K562 (cell line): ENCODE measurements at regions not wholly inside any gene's neighbourhood (a gene's known extent, or its start where the extent isn't known, plus 50 kb on each side); places are given as distances from the start of the nearest gene placed in this dataset.

ENCODE experiments used
- ATAC-seq: fragments of 200-7000 bp; cut with Tn5 transposase; 3 replicates; pipeline ENCODE4 v1.9.1; 2020; ENCODE audit warnings: moderate library complexity
- BruUV-seq: library from RNA; stranded (reverse); fragments of 400-500 nt; replicated peaks from 2 replicates; lab custom pipeline; 2021; lab: Mats Ljungman, UMichigan
- CTCF ChIA-PET: fragments of 300-600 bp; formaldehyde crosslinking; extraction: SDS; loops from one replicate; lab custom pipeline; 2021; ENCODE audit warnings: low intra/inter-chr PET ratio; lab: Yijun Ruan, JAX
- POLR2A ChIA-PET: fragments of 300-600, 350-650 bp; sonication (Branson Sonifier 250); formaldehyde crosslinking; extraction: SDS; loops from one replicate; lab custom pipeline; 2021; ENCODE audit warnings: antibody characterized with exemption, inconsistent platforms; lab: Yijun Ruan, JAX
- DNase-seq, 4 experiments: peaks; one replicate each; pipeline versions ENCODE4 v3.0.0 to v3.0.0-alpha.2; 2011 to 2018; ENCODE audit warnings: low spot score in 3 of 4, mixed read lengths in 3 of 4; ENCODE audit errors: extremely low read depth in 1 of 4
- FAIRE-seq: peaks from 2 replicates; lab custom pipeline; 2011; peaks lifted over from hg19 to GRCh38; lab: Jason Lieb, UNC
- H2AFZ ChIP-seq: 2 replicates; pipeline ENCODE4 v1.6.0; 2011; ENCODE audit warnings: low read depth, low read length, control low read depth, inconsistent platforms
- H3K27ac ChIP-seq: fragments of 200-600 bp; 3 replicates; pipeline ENCODE4 v1.8.0; 2011; ENCODE audit warnings: low read depth, mild to moderate bottlenecking, control low read depth, inconsistent platforms, low read length, moderate library complexity, mixed read lengths; ENCODE audit errors: extremely low read depth
- H3K27me3 ChIP-seq, 2 experiments: fragments of 300-600 bp in 1 of 2; 2 replicates in 1 of 2; 3 replicates in 1 of 2; pipeline versions ENCODE4 v1.6.0 to v1.8.0; 2011; ENCODE audit warnings: inconsistent platforms in 2 of 2, low read length in 2 of 2, mild to moderate bottlenecking in 1 of 2, mixed read lengths in 1 of 2, moderate library complexity in 1 of 2; ENCODE audit not compliant: control insufficient read depth in 2 of 2, insufficient read depth in 2 of 2
- H3K36me3 ChIP-seq: fragments of 300-600 bp; 3 replicates; pipeline ENCODE4 v1.8.0; 2011; ENCODE audit warnings: mild to moderate bottlenecking, low read length, inconsistent platforms; ENCODE audit not compliant: control insufficient read depth, insufficient read depth
- H3K4me1 ChIP-seq, 2 experiments: fragments of 200-600 bp in 1 of 2; replicated peaks in 1 of 2; 2 replicates in 1 of 2; 3 replicates in 1 of 2; pipeline versions ENCODE4 v1.5.1 to v1.8.0; 2011; ENCODE audit warnings: inconsistent platforms in 2 of 2, low read length in 2 of 2, mild to moderate bottlenecking in 1 of 2, mixed read lengths in 1 of 2, moderate library complexity in 1 of 2; ENCODE audit not compliant: control insufficient read depth in 2 of 2, insufficient read depth in 2 of 2
- H3K4me2 ChIP-seq: 2 replicates; pipeline ENCODE4 v1.6.1; 2011; ENCODE audit warnings: low read length, control low read depth, inconsistent platforms, mixed read lengths; ENCODE audit not compliant: insufficient read depth
- H3K4me3 ChIP-seq: fragments of 200-600 bp; sonication (generic), shearing (Covaris generic); 2 replicates; pipeline ENCODE4 v1.5.1; 2016; ENCODE audit warnings: control low read depth, inconsistent platforms
- H3K79me2 ChIP-seq: fragments of 200-600 bp; 3 replicates; pipeline ENCODE4 v1.8.0; 2011; ENCODE audit warnings: low read length, inconsistent platforms; ENCODE audit not compliant: control insufficient read depth, insufficient read depth
- H3K9ac ChIP-seq, 2 experiments: 2 replicates each; pipeline versions ENCODE4 v1.6.0 to v1.6.1; 2011; ENCODE audit warnings: low read depth in 2 of 2, low read length in 2 of 2, control low read depth in 1 of 2, inconsistent platforms in 1 of 2, mild to moderate bottlenecking in 1 of 2, mixed read lengths in 1 of 2; ENCODE audit not compliant: insufficient read depth in 1 of 2
- H3K9me1 ChIP-seq: one replicate; pipeline ENCODE4 v1.6.0; 2011; ENCODE audit warnings: inconsistent platforms, mild to moderate bottlenecking, low read length, moderate library complexity; ENCODE audit not compliant: control insufficient read depth, insufficient read depth
- H3K9me3 ChIP-seq: replicated peaks from 2 replicates; pipeline ENCODE4 v1.5.1; 2011; ENCODE audit warnings: low read depth, low read length, inconsistent platforms; ENCODE audit not compliant: control insufficient read depth, insufficient read depth
- H4K20me1 ChIP-seq: replicated peaks from 2 replicates; pipeline ENCODE4 v1.6.1; 2011; ENCODE audit warnings: low read length, inconsistent platforms, mixed read lengths; ENCODE audit not compliant: control insufficient read depth, insufficient read depth
- DACH1 ChIP-seq: fragments of 450-650 bp; IDR thresholded peaks from 2 replicates; pipeline ENCODE4 v1.6.1; 2018; ENCODE audit not compliant: partially characterized antibody
- MYC ChIP-seq, 2 experiments: fragments of 250-450 bp in 1 of 2; sonication (Bioruptor Pico) in 1 of 2; IDR thresholded peaks; 2 replicates each; pipeline versions ENCODE4 v1.5.1 to v1.6.1; 2012 to 2021; ENCODE audit warnings: low read depth in 2 of 2, borderline replicate concordance in 1 of 2, improper control_type of control experiment in 1 of 2, low read length in 1 of 2, mild to moderate bottlenecking in 1 of 2, moderate library complexity in 1 of 2
- NCOA6 ChIP-seq: fragments of 450-650 bp; IDR thresholded peaks from 2 replicates; pipeline ENCODE4 v1.6.1; 2017; ENCODE audit warnings: mild to moderate bottlenecking
- NFRKB ChIP-seq: fragments of 450-650 bp; IDR thresholded peaks from 2 replicates; pipeline ENCODE4 v1.6.1; 2016; ENCODE audit warnings: low read depth
- POLR2G ChIP-seq: fragments of 200-400 bp; formaldehyde crosslinking; IDR thresholded peaks from 2 replicates; pipeline ENCODE4 v1.6.1; 2017; ENCODE audit warnings: low read depth, mild to moderate bottlenecking, antibody characterized with exemption, low read length, moderate library complexity
- SNIP1 ChIP-seq: fragments of 450-650 bp; IDR thresholded peaks from 2 replicates; pipeline ENCODE4 v1.7.1; 2017; ENCODE audit warnings: low read depth, mild to moderate bottlenecking
- TEAD2 ChIP-seq: fragments of 450-650 bp; IDR thresholded peaks from 2 replicates; pipeline ENCODE4 v1.6.1; 2016; ENCODE audit warnings: missing genetic modification characterization, control low read depth, missing compliant biosample characterization
- ZNF184 ChIP-seq: sonication (generic); formaldehyde crosslinking; IDR thresholded peaks from 2 replicates; pipeline ENCODE4 v1.5.0; 2020; ENCODE audit warnings: missing genetic modification reagents
- WGBS: fragments of 100-300 bp; shearing (Covaris generic); methylation state at CpG from one replicate; pipeline ENCODE4 v1.1.6; 2016; ENCODE audit warnings: low coverage, mixed read lengths; ENCODE audit not compliant: insufficient coverage; ENCODE audit errors: missing lambda C conversion rate; 5-methylcytosine and 5-hydroxymethylcytosine counted together
- in situ Hi-C: fragments of 300-500 bp; cut with MboI; formaldehyde crosslinking; loops from 4 replicates; pipeline ENCODE4 v1.15.0; 2018; ENCODE audit warnings: inconsistent platforms, mixed read lengths
- intact Hi-C: fragments of 100-400 bp; cut with micrococcal nuclease; formaldehyde crosslinking; loops from 2 replicates; pipeline ENCODE4 v1.14.2; 2022
- TF ChIP-seq, protein P1 (sequence below): fragments of 450-650 bp; IDR thresholded peaks from 2 replicates; pipeline ENCODE4 v1.6.1; 2016; ENCODE audit warnings: antibody characterized with exemption
- TF ChIP-seq, protein P2 (sequence below): fragments of 450-650 bp; formaldehyde crosslinking; IDR thresholded peaks from 2 replicates; pipeline ENCODE4 v1.4.0; 2022; ENCODE audit warnings: mild to moderate bottlenecking, moderate library complexity
- TF ChIP-seq, protein P3 (sequence below): fragments of 200-800 bp; sonication (Bioruptor generic); IDR thresholded peaks from 2 replicates; pipeline ENCODE4 v1.6.1; 2017; ENCODE audit warnings: missing genetic modification characterization, missing compliant biosample characterization

DNA sequence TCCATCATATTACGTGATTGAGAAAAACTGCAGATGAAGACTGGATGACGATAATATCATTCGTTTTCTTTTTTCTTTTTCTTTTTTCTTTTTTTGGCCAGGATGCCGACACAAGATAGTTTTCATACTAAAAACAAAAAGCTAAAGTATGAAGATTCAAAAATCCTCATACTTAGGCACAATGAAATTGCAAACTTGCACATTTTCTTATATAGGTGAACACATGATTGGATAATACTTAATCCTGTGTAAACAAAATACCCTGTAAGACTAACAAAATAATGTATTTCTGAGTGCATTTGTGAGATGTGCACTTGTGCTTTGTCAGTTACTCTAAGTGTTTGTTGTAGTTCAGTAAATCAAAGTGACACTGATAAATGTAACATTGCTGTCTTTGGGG is 568.9 kb downstream of the ANKRD50 start:
- H3K4me3 ChIP-seq = no peak overlapping the region
- no peaks in the 10 kb centered on the region for H3K4me1 ChIP-seq
- no peaks in the 10 kb centered on the region for H3K9me1 ChIP-seq
- ATAC-seq = no peak
- TF ChIP-seq SNIP1 (no peak), NFRKB (no peak), MYC (IDR thresholded peaks at IDR 0.05; ENCODE audit: low read depth, low read length) (no peak), MYC (CRISPR knock-in tag; IDR thresholded peaks at IDR 0.05; ENCODE audit: borderline replicate concordance, low read depth) (no peak), ZNF184 (CRISPR knock-in tag) (no peak), DACH1 (no peak), NCOA6 (no peak), TEAD2 (no peak), POLR2G (no peak)
- TF ChIP-seq, protein P1, sequence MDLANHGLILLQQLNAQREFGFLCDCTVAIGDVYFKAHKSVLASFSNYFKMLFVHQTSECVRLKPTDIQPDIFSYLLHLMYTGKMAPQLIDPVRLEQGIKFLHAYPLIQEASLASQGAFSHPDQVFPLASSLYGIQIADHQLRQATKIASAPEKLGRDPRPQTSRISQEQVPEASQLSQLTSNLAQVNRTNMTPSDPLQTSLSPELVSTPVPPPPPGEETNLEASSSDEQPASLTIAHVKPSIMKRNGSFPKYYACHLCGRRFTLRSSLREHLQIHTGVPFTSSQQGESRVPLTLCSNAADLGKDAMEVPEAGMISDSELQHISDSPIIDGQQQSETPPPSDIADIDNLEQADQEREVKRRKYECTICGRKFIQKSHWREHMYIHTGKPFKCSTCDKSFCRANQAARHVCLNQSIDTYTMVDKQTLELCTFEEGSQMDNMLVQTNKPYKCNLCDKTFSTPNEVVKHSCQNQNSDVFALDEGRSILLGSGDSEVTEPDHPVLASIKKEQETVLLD = no peak
- TF ChIP-seq, protein P2, sequence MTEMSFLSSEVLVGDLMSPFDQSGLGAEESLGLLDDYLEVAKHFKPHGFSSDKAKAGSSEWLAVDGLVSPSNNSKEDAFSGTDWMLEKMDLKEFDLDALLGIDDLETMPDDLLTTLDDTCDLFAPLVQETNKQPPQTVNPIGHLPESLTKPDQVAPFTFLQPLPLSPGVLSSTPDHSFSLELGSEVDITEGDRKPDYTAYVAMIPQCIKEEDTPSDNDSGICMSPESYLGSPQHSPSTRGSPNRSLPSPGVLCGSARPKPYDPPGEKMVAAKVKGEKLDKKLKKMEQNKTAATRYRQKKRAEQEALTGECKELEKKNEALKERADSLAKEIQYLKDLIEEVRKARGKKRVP (CRISPR knock-in tag) = no peak
- TF ChIP-seq, protein P3, sequence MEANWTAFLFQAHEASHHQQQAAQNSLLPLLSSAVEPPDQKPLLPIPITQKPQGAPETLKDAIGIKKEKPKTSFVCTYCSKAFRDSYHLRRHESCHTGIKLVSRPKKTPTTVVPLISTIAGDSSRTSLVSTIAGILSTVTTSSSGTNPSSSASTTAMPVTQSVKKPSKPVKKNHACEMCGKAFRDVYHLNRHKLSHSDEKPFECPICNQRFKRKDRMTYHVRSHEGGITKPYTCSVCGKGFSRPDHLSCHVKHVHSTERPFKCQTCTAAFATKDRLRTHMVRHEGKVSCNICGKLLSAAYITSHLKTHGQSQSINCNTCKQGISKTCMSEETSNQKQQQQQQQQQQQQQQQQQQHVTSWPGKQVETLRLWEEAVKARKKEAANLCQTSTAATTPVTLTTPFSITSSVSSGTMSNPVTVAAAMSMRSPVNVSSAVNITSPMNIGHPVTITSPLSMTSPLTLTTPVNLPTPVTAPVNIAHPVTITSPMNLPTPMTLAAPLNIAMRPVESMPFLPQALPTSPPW (CRISPR knock-in tag) = no peak
- no peak overlapping the region for H3K27ac ChIP-seq
- H3K9ac ChIP-seq = no peak overlapping the region
- H3K36me3 ChIP-seq = no peaks in the 10 kb centered on the region
- no TSS peak for BruUV-seq
- H3K9me3 ChIP-seq = no peaks in the 10 kb centered on the region
- in situ Hi-C loops = no loop called here
- no peak for FAIRE-seq
- no peak for DNase-seq
- H2AFZ ChIP-seq = no peak overlapping the region
- POLR2A ChIA-PET = no interaction called here
- no peaks in the 10 kb centered on the region for H3K27me3 ChIP-seq
- H3K4me2 ChIP-seq = no peak overlapping the region
- no peaks in the 10 kb centered on the region for H3K79me2 ChIP-seq
- H4K20me1 ChIP-seq = no peaks in the 10 kb centered on the region
- CTCF ChIA-PET = no interaction called here
- intact Hi-C loops = no loop called here
- WGBS = 0% methylated on average over 4 of the region's 4 CpGs
